Activated CD4-positive, alpha-beta T cell treated with anti-CD3 and anti-CD28 coated beads, Interleukin-10, Interleukin-2, amounts not matched to agents 100 ng/mL and 50 ng/mL, durations not matched to agents 16 hours and 8 hours (primary cell): ENCODE measurements at regions not wholly inside any gene's neighbourhood (a gene's known extent, or its start where the extent isn't known, plus 50 kb on each side); places are given as distances from the start of the nearest gene placed in this dataset.

Source experiments
- DNase-seq: peaks from one replicate; pipeline ENCODE4 v3.0.0-alpha.2; 2020

GRCh38 chr10:58140691-58141347 lies 126.9 kb downstream of the IPMK start:
- no peak for DNase-seq

GRCh38 chr10:58140054-58140453 lies 127.6 kb downstream of the IPMK start:
- DNase-seq, result no peak

- no peak for DNase-seq
These were observed 129.9 kb downstream of the IPMK start for GRCh38 chr10:58137813-58138212.

- no peak for DNase-seq
These were observed 152.3 kb downstream of the IPMK start for GRCh38 chr10:58115218-58116050.

GRCh38 chr10:58109731-58110130 lies 158.0 kb downstream of the IPMK start:
- DNase-seq, result no peak

GRCh38 chr10:58107506-58107905 lies 160.2 kb downstream of the IPMK start:
- DNase-seq, result no peak

GRCh38 chr10:58106211-58107035 lies 161.3 kb downstream of the IPMK start:
- DNase-seq, result no peak

- no peak for DNase-seq
These were observed 163.3 kb downstream of the IPMK start for GRCh38 chr10:58104351-58104751.

- DNase-seq, result no peak
These were observed 164.8 kb downstream of the IPMK start for GRCh38 chr10:58102897-58103296.

- DNase-seq, result no peak
These were observed 166.0 kb downstream of the IPMK start for GRCh38 chr10:58101682-58102081.

- DNase-seq, result no peak
These were observed 172.5 kb downstream of the IPMK start for GRCh38 chr10:58094985-58095718.

- DNase-seq, result no peak
These were observed 175.8 kb downstream of the IPMK start for GRCh38 chr10:58091886-58092285.

- no peak for DNase-seq
These were observed 178.0 kb downstream of the IPMK start for GRCh38 chr10:58089739-58090138.

GRCh38 chr10:58087896-58088295 lies 179.8 kb downstream of the IPMK start:
- DNase-seq, result no peak

- DNase-seq, result no peak
These were observed 180.9 kb downstream of the IPMK start for GRCh38 chr10:58086763-58087150.

GRCh38 chr10:58086144-58086762 lies 181.4 kb downstream of the IPMK start:
- no peak for DNase-seq

GRCh38 chr10:58082248-58082647 lies 185.4 kb downstream of the IPMK start:
- DNase-seq, result no peak

GRCh38 chr10:58081353-58081752 lies 186.3 kb downstream of the IPMK start:
- DNase-seq, result no peak

GRCh38 chr10:58079461-58079860 lies 188.2 kb downstream of the IPMK start:
- DNase-seq, result no peak

- no peak for DNase-seq
These were observed 195.1 kb downstream of the IPMK start for GRCh38 chr10:58072634-58073033.

- DNase-seq, result no peak
These were observed 196.7 kb downstream of the IPMK start for GRCh38 chr10:58070956-58071355.

- no peak for DNase-seq
These were observed 198.9 kb downstream of the IPMK start for GRCh38 chr10:58068809-58069208.
